HG03571 (cell line): ENCODE measurements at regions not wholly inside any gene's neighbourhood (a gene's known extent, or its start where the extent isn't known, plus 50 kb on each side); places are given as distances from the start of the nearest gene placed in this dataset.

ENCODE experiments used
- ATAC-seq: cut with Tn5 transposase; IDR thresholded peaks from one replicate; pipeline ENCODE4 v1.9.1; 2021; ENCODE audit not compliant: unreplicated experiment

DNA sequence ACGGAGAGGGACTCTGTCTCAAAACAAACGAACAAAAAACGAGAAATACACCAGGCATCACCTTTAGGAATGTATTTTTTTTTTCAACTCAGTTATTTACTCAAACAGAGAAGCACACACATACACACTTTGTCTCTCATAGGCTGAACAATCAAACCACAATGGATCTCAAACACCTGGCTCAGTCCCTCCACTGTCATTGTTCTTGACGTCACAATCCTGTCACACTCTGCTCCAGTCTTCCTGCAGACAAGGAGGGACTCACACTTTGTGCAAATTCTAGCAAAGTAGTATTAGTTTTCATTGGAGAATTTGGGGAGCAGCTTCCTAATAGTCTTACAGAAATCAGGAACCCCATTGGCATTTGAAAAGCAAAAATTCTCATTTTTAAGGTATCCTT, 727.8 kb downstream of the BCL11B start:
- no peak for ATAC-seq

DNA sequence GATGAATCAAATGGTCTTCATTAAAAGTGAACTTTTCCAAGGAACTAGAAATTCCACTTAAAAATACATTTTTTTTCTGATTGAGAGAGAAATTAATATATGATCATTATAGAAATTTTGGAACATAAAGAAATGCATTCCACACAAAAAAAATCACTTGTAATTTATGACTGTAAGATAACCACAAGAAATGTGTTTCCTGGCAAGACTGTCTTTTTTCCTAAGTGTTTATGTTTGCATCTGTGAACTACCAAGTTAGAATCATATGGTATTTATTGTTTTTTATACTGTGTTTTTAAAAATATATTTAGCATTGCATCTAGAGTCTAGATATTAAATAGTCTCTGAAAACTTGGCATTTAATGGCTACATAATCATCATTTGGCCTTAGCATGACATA, 726.8 kb downstream of the BCL11B start:
- no peak for ATAC-seq

DNA sequence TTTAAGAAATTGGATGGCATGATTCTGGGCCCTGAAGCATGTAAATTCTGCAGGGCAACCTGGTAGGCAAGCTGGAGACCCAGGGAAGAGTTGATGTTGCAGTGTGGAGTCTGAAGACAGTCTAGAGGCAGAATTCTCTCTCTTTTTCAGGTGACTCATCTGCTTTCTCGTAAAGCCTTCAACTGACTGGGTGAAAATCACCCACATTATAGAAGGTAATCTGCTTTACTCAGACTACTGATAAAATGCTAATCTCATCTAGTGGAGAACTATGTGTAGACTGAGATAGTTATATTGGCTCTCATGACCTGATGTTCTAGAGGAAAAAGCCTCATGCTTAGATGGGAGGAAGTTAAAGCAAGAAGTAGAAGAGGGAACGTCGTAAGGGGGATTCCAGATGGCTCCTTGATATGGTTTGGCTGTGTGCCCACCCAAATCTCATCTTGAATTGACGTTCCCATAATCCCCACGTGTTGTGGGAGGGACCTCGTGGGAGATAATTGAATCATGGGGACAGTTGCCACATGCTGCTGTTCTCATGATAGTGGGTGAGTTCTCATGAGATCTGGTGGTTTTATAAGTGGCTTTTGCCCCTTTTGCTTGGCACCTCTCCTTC, 723.8 kb downstream of the BCL11B start:
- no peak for ATAC-seq

DNA sequence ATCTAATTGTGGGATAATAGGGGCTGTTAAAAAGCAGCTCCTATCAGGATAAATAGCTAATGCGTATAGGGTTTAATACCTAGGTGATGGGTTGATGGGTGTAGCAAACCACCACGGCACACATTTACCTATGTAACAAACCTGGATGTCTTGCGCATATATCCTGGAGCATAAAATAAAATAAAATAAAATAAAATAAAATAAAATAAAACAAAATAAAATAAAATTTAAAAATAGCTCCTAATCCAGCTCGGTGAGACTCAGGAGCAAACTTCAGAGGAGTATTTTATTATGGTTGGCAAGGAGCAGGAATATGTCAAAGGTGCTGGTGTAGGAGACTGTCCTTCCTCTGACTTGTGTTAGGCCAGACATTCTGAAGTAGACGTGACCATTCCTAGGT, 721.0 kb downstream of the BCL11B start:
- ATAC-seq: no peak

DNA sequence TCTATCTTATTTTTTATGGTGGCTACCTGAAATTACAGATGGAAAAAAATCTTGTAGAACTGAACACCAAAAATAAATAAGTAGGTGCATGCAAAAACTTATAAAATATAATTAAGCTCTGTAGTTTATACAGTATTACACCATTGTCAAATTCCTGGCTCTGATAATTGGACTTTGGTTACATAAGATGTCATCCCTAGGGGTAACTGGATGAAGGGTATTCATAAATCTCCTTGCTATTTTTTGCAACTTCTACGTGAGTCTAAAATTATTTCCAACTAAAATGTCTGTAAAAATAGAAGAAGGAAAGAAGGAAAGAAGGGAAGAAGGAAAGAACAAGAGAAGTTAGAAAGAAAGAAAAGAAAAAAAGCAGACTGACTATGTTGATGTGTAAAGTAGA, 716.6 kb downstream of the BCL11B start:
- ATAC-seq: no peak

DNA sequence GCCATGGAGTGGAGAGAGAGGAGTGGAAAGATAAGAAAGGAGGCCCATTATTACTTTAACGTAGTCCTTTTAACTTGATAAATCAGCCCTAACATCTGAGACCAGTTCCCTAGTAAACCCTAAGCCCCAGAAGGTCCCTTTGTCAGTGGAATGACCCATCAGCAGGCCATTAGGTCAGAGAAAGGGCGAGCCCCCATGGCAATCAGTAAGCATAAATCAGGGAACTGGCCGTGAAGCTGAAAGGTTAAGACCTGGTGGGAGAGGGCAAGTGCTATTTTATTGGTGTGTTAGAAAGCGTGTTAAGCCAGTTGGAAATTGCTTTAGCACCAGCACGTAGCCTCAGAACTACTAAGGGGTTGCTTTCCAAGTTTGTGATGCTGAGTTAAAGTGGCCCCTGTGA, 708.0 kb downstream of the BCL11B start:
- no peak for ATAC-seq

DNA sequence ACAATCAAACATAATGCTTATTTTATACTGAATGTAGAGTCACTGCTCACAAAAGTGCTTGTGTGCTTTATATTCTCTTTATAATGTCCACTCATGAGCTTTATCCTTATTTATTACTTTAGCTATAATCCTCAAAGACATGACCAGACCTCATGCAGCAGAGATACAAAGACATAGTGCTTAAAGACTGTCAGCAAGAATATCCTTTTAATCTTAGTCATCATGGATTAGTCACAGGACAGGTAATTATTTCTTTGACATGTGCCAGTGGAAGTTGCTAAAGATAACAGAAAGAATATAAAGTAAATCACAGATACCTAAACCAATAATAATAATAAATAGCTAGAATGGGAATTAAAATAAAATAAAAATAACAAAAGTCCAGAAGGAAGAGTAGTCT, 707.5 kb downstream of the BCL11B start:
- ATAC-seq: no peak

DNA sequence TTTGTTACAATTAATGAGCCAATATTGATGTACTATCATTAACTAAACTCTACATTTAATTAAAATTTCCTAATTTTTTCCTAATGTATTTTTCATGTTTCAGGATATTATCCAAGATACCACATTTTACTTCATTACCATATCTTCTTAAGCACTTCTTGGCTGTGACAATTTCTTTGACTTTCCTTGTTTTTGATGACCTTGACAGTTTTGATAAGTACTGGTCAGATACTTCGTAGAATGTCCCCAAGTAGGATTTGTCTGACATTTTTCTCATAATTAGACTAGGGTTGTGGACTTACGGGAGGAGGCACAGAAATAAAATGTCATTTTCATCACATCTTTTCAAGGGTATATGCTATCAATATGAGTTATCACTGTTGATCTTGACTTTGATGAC, 700.9 kb downstream of the BCL11B start:
- ATAC-seq: no peak

DNA sequence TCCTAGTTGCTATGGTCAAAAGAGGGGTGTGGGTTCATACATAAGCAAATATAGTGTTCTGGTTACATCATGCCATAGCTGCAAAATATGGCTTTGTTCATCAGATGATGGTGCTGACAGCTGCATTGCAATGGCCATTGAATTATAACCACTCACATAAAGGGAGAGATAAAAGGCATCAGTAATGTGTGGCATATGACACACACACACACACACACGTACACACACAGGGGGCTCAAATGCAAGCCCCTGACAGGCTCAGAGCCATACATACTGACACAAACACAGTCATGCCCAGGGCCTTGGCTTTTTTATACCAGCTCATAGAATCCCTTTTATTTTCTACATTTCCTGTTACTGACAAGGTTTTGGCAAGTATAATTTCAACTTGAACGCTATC, 698.9 kb downstream of the BCL11B start:
- ATAC-seq: no peak

DNA sequence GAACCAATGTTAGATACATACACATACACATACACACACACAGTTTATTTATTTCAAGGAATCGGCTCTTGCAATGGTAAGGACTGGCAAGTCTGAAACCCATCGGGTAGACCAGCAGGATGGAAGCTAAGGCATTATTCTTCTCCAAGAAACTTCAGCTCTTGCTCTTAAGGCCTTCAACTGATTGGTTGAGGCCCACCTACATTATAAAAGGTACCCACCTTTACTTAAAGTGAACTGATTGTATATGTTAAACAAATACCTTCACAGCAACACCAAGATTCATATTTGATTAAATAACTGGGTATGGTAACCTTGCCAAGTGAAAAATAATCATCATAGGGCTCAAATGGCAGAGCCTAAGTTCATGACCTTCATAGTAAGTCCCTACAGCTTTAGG, 695.5 kb downstream of the BCL11B start:
- ATAC-seq: no peak

DNA sequence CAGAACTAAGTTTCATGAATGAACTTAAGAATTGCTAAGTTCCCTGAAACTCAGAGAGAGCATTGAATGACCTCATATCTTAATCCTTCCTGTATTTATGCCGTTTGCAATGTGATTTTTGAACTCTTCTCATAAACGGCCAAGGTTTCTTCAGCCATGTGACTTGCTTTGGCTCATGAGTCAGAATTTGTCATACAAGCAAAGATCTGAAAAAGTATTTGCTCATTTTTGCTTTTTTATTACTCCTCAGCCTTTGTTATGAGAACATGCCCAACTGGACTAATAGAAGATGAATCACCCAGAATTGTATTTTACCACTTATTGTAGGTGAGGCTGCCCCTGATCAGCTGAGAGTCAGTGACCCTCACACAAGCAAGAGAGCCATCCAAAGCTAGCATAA, 693.8 kb downstream of the BCL11B start:
- no peak for ATAC-seq

DNA sequence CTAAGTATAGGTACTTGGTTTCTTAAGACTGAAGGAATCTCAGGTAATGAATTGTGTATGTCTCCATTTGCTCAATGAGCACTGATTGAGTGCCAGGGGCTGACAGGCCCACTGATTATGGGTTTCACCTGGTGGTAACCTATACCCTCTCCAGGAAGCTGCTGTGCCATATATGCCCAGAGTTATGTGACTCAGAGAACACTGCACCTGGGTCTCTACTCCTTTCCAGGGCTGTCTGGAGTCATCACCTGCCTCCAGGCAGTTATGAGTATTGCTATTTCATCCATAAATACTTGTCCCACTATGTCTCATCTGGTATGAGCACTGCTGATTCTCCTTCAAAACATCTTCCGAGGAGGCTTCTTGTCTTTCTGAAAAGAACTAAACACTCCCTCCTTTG, 692.9 kb downstream of the BCL11B start:
- ATAC-seq: no peak

DNA sequence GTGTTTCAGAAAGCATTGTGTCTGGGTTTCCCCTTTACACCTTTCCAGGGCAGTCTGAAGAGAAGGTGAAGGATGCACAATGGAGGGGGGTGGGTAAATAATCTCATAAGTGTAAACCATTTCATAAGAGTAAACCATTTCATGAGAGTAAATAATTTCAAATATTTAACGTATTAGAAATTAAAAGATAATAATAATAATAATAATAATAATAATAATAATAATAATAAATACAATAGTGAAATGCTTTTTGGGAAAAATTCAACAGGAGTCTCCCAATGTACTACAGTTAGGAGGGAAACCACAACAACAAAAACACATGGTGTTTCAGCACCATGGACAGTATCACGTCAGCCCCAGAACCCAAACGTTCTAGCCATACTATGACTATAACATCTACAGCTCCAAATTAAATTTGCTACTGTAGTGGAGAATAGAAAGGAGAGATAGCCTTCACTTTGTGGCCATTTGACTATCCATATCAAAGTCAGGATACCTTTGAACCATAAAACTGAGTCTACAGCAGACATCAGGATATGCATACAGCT, 691.8 kb downstream of the BCL11B start:
- no peak for ATAC-seq

DNA sequence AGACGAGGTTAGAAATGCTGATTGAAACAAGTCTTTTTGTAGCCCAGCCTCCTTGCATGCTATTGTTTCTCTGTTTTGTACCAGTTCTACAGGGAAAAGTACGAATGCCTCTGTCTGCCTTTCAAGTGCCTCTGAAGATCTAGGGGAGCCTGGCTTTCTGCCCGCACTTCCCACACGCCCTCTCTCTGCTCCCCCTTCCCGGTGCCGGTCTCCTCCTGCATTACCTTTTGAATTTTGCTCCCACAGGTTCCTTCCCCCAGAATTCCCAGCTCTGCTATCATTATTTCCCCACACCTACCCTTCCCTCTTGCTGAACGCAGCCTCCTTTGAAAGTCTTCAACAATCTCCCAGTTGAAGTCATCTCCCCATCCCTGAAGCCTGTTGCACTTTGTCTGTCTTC, 689.7 kb downstream of the BCL11B start:
- no peak for ATAC-seq

DNA sequence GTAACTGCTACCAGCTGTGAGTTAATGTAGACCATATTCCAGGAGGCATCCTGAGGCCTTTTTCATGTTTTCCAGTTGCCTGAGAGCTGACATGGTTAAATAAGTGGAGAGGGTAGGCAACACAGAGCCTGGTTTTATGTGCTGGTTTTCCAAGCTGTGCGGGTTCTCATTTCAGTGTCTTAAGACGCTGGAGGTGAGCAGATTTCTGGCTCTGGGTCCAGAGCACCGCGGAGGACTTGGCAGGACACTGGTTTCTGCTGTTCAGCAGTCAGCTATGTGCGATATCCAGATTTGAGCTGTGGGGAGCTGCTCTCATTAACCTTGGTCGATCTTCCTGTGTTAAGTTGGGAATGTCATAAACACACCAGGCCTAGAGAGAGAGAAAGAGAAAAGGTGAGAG, 680.8 kb downstream of the BCL11B start:
- ATAC-seq: no peak

DNA sequence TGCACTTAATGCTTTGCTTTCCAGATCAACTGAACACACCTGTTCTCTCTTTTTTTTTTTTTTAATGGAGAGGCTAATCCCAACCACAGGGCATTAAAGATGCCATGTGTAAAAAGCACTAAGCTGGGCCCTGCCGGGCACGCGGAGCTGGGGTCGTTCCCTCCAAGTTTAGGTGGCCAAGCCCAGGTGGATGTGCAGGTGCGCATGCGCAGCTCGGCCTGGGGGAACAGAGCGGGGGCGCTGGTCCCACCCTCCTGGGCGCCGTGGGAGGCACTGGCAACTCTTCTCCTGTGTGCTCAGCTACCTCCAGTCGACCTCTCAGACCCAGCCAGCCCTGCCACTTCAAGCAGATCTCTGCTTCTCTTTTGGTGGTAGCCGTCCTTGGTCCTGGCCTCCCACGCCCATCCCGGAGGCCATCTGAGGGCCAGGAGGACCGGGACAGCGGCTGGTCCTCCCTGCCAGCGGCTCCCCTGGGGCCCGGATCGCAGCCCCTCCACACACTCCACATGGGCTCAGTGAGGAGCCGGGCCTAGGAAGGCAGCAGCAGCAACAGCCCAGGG, 679.3 kb downstream of the BCL11B start:
- no peak for ATAC-seq

DNA sequence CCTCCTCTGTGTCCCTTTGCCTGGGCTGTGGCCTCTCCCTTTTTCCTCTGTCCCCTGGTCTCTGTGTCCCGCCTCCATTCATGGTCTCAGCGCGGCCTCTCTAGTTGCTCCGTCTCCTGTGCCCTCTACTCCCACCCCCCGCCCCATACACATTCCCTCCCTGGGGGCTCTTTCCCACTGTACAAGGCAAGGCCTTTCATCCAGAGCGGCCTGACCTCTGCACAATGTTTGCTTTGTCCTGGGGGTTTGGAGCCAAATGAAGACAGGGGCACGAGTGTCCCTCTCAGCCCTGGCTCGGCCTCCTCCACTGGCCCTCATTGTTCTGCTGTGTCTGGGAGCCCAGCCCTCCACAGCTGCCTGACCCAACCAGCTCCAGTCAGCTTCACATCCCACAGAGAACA, 678.6 kb downstream of the BCL11B start:
- no peak for ATAC-seq

DNA sequence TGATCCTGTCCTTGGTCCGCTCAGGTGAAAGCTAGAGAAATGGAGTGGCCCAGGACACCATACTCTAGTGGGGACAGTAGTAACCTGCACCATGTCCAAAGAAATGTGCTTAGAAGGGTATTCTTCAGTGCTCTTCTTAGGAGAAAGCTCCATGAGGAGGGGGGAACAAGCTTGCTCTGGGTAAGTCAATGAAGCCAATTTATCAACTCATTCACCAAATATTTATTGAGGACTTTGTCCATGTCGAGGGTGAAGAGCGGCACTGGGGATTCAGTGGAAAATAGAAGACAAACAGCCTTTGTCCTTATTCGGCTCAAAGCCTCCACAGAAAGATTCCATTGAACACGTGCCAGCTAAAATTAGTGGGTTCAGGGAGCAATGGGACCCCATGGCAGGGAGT, 677.8 kb downstream of the BCL11B start:
- ATAC-seq: no peak

DNA sequence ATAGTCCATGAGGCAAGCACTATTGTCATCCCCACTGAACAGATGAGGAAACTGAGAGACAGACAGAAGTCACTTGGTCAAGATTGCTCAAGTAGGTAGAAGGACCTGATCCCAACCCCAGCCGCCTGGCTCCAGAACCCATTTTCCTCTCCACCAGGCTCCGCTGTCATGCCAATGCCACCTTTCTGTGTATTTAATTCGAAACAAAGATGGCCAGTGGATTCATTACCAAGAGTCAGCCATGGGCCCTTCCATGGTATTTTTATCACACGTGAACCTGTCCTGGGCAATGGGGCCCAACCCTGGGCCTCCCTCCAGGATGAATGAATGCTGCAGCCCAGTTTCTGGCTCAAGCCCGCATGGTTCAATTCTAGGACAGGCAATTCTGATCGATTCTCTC, 673.4 kb downstream of the BCL11B start:
- no peak for ATAC-seq

DNA sequence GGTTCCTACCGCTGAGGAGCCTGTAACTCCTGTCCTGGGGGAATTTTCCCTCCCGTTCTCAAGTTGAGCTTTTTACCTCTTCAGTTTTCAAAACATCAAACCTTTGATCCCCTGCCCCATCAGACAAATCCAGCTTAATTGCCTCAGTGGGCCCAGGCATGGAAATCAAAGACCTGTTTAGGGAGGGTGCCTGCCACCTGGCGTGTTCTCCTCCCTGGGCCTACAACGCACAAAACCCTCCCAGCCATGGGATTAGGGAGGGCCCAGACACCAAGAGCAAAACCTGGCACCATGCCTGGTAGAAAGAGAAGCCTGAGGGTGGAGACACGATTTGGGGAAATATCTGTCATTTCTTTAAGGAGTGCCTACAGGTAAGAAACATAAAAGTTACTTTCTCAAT, 672.9 kb downstream of the BCL11B start:
- ATAC-seq: no peak

DNA sequence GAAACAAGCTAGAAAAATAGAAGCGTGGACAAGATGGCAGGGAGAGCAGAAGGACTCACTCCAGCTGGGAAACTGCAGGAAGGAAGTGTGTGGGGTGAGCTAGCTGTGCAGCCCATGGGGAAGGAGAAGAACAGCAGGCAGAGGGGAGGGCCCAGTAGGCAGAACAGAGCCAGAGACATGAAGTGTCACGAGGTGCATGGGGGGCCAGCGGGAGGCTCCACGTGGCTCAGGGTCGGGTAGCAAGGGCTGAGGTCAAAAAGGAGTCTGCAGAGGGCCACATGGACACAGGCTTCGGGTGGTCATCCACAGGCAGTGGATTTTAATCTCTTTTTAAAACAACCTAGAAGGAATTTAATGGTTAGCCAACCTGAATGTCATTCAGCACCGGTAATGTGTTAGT, 669.0 kb downstream of the BCL11B start:
- ATAC-seq: no peak

DNA sequence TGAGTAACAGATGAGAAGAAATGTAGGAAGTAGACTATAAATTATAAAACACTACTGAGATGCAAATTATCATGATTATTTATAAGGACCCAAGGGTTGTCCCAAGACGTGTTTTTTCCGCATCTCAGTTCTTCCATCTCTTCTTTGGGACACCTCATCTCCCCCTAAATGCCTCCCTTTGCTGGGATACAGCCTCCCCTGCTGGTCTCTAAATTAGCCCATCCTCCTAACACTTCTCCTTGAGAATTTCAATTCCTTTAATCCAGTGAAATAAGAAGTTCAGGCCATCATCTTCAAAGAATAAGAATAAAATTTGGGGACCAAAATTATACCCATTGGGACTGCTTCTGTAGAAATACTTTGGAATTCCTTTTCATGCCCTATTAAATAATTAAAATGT, 667.0 kb downstream of the BCL11B start:
- no peak for ATAC-seq

DNA sequence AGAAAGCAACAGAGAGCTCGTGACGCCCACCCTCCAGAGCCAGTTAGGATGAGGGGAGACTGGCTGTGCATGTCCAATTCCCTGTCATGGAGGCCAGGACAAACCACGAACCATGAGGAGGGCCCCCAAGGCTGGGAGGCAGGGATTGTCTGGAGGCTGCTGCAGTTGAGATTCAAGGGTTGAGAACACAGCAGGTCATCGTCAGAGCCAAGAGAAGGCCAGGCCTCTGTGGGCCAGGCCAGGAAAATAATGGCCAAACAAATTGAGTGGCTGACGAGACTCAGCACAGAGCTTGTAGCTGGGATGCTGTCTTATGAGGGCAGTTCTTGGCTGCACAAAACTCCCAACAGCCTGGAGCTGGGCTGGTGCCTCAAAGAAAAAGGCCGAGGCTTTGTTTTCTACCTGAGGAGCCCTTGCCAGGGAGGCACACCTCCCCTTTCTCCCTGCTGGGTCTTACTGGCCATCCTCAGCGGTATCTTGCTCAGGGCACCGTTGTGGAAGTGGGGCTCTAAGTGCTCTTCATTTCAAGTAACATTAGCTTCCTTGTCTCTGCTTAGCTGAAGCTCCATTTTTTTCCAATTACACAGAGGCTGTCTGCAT, 665.9 kb downstream of the BCL11B start:
- ATAC-seq: no peak
